ENCODE measurements at regions not wholly inside any gene's neighbourhood (a gene's known extent, or its start where the extent isn't known, plus 50 kb on each side); places are given as distances from the start of the nearest gene placed in this dataset.

DNA sequence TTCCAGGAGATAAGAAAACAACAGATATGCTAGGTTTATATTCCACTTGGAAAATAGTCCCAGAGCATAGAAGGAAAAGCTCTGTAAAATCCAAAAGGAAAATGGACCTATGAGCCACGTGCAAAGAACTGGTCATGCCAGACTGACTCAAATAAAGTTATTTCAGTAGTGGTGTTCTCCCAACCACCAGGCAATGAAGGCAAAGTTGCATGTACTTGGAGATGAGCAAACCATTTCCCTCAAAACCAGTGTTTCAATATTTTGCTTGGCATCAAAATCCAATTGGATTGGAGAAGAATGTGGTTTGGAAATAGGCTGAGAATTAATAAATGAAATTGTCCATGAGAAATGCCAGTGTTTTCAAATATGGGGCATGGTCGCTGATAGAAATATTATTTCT is 237.5 kb downstream of the ICOS start:
- TF ChIP-seq EZH2phosphoT487 (IDR thresholded peaks at IDR 0.05; ENCODE audit: low read depth, severe bottlenecking, unreplicated experiment) (no peak), EZH2 (IDR thresholded peaks at IDR 0.05; ENCODE audit: borderline replicate concordance) (no peak)
- TF ChIP-seq, protein P1, sequence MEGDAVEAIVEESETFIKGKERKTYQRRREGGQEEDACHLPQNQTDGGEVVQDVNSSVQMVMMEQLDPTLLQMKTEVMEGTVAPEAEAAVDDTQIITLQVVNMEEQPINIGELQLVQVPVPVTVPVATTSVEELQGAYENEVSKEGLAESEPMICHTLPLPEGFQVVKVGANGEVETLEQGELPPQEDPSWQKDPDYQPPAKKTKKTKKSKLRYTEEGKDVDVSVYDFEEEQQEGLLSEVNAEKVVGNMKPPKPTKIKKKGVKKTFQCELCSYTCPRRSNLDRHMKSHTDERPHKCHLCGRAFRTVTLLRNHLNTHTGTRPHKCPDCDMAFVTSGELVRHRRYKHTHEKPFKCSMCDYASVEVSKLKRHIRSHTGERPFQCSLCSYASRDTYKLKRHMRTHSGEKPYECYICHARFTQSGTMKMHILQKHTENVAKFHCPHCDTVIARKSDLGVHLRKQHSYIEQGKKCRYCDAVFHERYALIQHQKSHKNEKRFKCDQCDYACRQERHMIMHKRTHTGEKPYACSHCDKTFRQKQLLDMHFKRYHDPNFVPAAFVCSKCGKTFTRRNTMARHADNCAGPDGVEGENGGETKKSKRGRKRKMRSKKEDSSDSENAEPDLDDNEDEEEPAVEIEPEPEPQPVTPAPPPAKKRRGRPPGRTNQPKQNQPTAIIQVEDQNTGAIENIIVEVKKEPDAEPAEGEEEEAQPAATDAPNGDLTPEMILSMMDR (IDR thresholded peaks at IDR 0.05; ENCODE audit: poor library complexity): no peak
- Histone ChIP-seq H3K27ac (no peak overlapping the region), H3K27me3 (peaks cover 4% of the 10 kb centered on the region), H3K4me3 (no peak overlapping the region), H3K9me2 (replicated peaks; ENCODE audit: insufficient read depth) (no peaks in the 10 kb centered on the region), H3K9me3 (ENCODE audit: low read depth) (no peaks in the 10 kb centered on the region), H3K79me2 (no peaks in the 10 kb centered on the region), H4K20me1 (ENCODE audit: insufficient read depth, poor library complexity, severe bottlenecking) (no peaks in the 10 kb centered on the region), H3K4me2 (no peak overlapping the region), H3K4me1 (ENCODE audit: insufficient read depth) (no peaks in the 10 kb centered on the region), H3K36me3 (replicated peaks; ENCODE audit: insufficient read depth, low read depth) (no peaks in the 10 kb centered on the region), H2AFZ (no peak overlapping the region)
- DNase-seq (ENCODE audit: low spot score): no peak
- 35% methylated on average over 2 of the region's 2 CpGs for WGBS (ENCODE audit: low lambda C conversion rate, missing lambda C conversion rate)

DNA sequence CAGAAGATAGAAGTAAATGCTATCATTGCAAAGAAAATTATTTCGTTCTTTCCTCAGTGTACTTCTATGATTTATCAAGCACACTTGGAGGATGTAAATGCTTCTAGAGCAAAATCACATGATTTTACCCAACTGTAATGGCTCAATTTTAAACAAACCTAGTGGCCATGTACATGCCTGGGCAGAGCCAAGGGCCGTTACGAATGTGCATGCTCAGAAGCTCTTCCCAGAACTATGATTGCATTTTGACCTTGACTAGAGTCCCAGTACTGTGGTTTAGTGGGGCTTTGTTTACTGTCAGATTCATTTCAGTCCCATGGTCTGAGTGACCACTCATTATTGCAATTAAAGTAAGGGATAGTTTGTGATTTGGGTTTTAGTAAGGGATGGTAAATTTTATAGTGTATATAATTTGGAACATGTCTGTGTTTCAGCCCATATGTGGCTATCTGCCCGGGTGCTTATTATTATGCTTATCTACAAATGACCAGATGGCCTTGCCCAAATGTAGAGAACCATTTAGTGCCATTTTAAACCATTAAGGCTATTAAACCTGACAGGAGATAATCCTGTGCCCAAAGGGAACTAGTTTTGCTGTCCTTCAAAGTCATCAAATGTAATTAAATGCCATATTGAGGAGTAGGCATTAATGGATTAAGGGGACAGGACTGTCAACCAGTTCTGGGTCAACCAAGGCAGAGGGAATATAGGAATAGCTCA is 239.1 kb downstream of the ICOS start:
- no peaks in the 10 kb centered on the region for H3K79me2 ChIP-seq
- no peak for DNase-seq (ENCODE audit: low spot score)
- H3K27ac ChIP-seq: no peak overlapping the region
- WGBS (ENCODE audit: low lambda C conversion rate, missing lambda C conversion rate): 64% methylated on average over 4 of the region's 4 CpGs
- no peaks in the 10 kb centered on the region for H4K20me1 ChIP-seq (ENCODE audit: insufficient read depth, poor library complexity, severe bottlenecking)
- H3K9me2 ChIP-seq (replicated peaks; ENCODE audit: insufficient read depth): no peaks in the 10 kb centered on the region
- no peak overlapping the region for H2AFZ ChIP-seq
- no peak overlapping the region for H3K4me2 ChIP-seq
- peaks cover 4% of the 10 kb centered on the region for H3K27me3 ChIP-seq
- H3K36me3 ChIP-seq (replicated peaks; ENCODE audit: insufficient read depth, low read depth): no peaks in the 10 kb centered on the region
- H3K4me1 ChIP-seq (ENCODE audit: insufficient read depth): no peaks in the 10 kb centered on the region
- H3K4me3 ChIP-seq: no peak overlapping the region
- no peaks in the 10 kb centered on the region for H3K9me3 ChIP-seq (ENCODE audit: low read depth)
- no peak for TF ChIP-seq EZH2phosphoT487 (IDR thresholded peaks at IDR 0.05; ENCODE audit: low read depth, severe bottlenecking, unreplicated experiment)
- TF ChIP-seq, protein P1 (IDR thresholded peaks at IDR 0.05; ENCODE audit: poor library complexity): no peak
- no peak for TF ChIP-seq EZH2 (IDR thresholded peaks at IDR 0.05; ENCODE audit: borderline replicate concordance)

DNA sequence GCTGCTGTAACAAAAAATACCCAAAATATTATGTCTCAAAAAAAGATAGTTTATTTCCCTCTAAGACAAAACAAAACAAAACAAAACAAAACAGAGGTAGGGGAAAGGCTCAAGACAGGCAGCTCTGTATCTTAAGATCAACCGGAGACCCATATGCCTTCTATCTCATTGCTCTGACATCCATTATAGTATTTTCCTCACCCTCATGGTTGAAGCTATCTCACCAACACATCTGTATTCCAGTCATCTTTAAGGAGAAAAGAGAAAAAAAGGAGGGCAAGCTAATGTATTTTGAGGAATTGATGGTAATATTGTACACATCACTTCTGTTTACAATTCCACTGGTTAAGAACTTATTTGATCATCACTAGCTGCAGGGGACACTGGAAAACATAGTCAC is 239.7 kb downstream of the ICOS start:
- no peaks in the 10 kb centered on the region for H3K4me1 ChIP-seq (ENCODE audit: insufficient read depth)
- no peaks in the 10 kb centered on the region for H4K20me1 ChIP-seq (ENCODE audit: insufficient read depth, poor library complexity, severe bottlenecking)
- TF ChIP-seq EZH2 (IDR thresholded peaks at IDR 0.05; ENCODE audit: borderline replicate concordance) (no peak), EZH2phosphoT487 (IDR thresholded peaks at IDR 0.05; ENCODE audit: low read depth, severe bottlenecking, unreplicated experiment) (no peak)
- TF ChIP-seq, protein P1 (IDR thresholded peaks at IDR 0.05; ENCODE audit: poor library complexity): no peak
- no peak overlapping the region for H3K4me2 ChIP-seq
- no peak overlapping the region for H3K4me3 ChIP-seq
- no peaks in the 10 kb centered on the region for H3K79me2 ChIP-seq
- no peaks in the 10 kb centered on the region for H3K9me3 ChIP-seq (ENCODE audit: low read depth)
- DNase-seq (ENCODE audit: low spot score): no peak
- H2AFZ ChIP-seq: no peak overlapping the region
- H3K36me3 ChIP-seq (replicated peaks; ENCODE audit: insufficient read depth, low read depth): no peaks in the 10 kb centered on the region
- no peaks in the 10 kb centered on the region for H3K9me2 ChIP-seq (replicated peaks; ENCODE audit: insufficient read depth)
- WGBS (ENCODE audit: low lambda C conversion rate, missing lambda C conversion rate): 35% methylated on average over 1 of the region's 1 CpG
- H3K27ac ChIP-seq: no peak overlapping the region
- H3K27me3 ChIP-seq: peaks cover 4% of the 10 kb centered on the region
